ENCODE measurements at regions not wholly inside any gene's neighbourhood (a gene's known extent, or its start where the extent isn't known, plus 50 kb on each side); places are given as distances from the start of the nearest gene placed in this dataset.
"Not testable (repeated sequence)": the region's sequence is repeated elsewhere in the genome, so short reads cannot be mapped to it uniquely, and the experiment has no call there.

DNA sequence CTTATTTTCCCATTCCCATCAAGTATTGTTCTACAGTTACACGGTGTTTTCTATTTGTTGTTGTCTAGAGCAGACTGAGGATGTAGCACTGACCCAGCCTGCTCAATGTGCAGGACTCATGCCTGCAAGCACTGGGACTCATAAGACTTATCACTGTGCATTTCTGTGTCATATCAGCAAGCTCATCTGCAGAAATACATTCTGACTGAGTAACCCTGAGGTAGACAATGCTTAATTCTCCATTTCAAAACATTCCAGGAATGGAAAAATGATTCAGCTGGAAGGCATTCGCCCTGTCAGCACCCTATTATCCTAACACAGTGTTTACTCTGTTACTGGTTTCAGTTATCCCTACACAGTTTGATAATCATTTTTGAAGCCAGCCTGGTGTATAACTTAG lies 2506.4 kb downstream of the PCDH9 start:
- DNase-seq, result no peak

DNA sequence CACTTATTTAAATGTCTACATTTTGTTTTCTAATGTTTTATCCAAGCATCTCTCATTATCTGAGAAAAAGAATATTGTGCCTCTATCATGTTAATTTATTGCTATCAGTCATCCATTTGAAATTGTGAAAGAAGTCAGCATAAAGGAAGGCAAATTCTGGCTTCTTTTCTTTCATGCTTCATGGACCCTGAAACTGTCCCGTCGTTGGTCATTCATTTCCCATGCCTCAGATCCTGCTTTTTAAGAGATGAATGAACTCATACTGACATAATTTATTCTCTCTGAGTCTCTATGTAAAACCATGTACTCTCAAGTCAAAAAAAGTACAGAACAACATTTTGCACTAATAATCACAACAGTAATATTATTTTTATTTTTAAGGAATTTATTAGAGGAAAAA lies 2512.0 kb downstream of the PCDH9 start:
- no peak for DNase-seq

- DNase-seq, result no peak
Measured at GRCh38 chr13:64716936-64717335, 2513.2 kb downstream of the PCDH9 start.

DNA sequence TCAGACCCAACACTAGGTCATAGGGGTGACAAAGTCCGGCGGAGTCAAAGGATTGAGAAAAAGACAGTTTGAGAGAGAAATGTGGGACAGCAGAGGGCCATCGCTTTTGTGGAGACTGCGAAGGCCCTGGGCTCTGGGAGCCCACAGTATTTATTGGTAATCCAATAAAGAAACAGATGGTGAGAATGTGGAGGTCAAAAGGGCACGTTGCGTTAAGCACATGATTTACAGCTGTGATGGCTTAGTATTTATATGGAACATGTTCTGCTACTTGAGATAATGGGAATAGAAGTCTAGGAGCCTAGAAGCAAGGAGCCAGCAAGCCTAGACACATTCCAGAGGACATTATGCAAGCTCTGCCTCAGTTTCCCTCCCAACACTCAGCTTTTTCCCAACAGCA lies 2521.1 kb downstream of the PCDH9 start:
- DNase-seq, result no peak

- no peak for DNase-seq
Measured at GRCh38 chr13:64704121-64704649, 2526.0 kb downstream of the PCDH9 start.

DNA sequence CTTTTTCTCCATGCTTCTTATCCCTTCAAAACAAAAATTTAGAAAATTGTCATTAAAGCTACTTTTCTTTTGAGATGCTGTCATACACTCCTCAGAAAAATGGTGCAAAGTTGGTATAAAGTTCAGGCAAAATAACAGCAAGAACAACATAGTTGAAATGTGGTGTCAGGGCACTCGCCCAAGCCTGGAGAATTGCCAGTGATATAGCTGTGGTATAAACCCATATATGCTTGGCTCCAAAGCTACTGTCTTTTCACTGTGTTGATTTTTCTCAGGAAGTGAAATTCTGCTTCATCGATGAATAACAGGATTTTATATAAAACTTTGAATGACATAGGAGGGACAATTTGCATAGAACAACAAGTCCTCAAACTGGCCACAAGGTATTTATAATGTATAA lies 2532.9 kb downstream of the PCDH9 start:
- no peak for DNase-seq

GRCh38 chr13:64688893-64689677 lies 2541.1 kb downstream of the PCDH9 start:
- DNase-seq, result no peak

DNA sequence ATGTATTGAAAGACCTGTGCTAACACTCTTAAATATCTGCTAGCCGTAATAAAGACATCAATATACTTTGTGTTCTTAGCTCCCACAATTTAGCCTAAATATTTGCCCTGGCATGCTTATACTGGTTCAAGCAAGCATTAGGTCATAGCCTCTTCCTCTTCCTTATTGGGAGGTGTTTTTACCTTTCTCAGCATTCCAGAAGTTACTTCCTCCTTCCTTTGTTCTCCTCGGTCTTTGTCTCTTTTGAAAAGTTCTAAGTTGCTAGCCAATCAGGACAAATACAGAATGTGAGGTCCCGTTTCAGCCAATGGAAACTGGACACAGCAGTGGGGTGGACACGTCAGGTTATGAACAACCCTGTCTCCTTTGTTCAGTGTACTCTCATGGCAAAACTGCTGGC lies 2543.6 kb downstream of the PCDH9 start:
- DNase-seq, result not testable (repeated sequence)

GRCh38 chr13:64684685-64685431 lies 2545.3 kb downstream of the PCDH9 start:
- DNase-seq, result no peak

DNA sequence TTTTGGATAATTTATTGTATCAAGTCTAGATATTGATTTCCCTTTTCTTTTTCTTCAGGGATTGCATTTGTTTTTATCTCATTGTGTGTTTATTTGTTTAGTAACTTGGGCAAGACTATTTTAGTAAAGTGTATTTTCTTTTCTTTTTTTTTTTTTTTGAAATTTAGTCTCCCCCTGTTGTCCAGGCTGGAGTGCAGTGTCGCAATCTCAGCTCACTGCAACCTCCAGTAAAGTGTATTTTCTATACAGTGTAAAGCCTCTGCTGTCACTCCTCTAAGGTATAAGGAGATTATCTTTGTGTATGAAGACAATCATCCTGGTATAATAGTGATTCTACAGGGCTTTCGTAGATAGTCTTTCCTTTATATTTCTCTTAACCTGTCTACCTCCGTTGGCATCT lies 2546.0 kb downstream of the PCDH9 start:
- DNase-seq, result no peak

GRCh38 chr13:64680739-64681138 lies 2549.4 kb downstream of the PCDH9 start:
- no peak for DNase-seq

DNA sequence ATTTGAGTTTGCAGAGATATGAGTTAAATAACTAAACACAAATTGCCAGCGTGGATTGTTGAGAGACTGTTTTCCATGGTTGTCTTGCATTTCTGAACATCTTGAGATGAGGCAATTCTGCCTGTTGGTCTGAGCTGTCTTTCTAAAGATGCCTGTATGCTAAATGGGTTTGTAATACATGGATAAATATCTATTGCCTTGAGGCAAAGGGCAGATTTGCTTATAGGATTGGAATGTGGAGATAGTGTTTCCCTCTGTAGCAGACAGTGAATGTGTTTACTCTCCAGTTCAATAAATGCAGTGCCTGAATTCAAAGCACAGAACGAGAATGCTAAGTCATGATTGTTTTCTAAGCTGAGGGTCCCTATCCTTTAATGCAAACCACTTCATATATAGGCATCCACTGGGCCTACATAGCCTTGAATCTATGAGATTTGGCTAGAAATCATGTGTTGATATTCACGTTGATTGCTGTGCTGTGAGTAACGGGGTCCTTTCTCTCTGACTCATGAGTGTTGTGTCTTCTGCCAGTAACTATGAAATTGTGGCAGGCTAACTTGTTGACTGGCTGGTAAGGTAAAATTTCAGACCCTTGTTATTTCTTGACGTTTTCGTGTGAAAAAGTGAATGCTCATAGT lies 2554.8 kb downstream of the PCDH9 start:
- DNase-seq, result no peak

GRCh38 chr13:64674126-64674525 lies 2556.0 kb downstream of the PCDH9 start:
- no peak for DNase-seq

DNA sequence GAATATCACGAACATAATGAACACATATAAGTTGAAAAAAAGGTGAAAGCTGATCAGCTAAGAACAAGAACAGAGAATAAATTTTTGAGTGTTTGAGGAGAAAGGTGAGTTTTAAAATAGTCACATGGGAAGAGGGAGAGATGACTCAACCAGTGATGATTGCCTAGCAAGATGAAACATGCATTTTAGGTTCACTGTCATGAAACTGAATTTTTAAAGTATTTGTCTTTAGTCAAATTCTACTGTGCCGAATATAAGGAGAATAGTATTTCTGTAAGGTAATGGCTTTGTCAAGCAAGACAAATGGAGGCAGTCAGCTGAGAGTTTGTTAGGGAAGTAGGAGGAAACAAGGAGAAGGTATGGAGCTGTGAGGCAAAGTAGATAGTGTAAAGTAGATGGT lies 2557.4 kb downstream of the PCDH9 start:
- no peak for DNase-seq

DNA sequence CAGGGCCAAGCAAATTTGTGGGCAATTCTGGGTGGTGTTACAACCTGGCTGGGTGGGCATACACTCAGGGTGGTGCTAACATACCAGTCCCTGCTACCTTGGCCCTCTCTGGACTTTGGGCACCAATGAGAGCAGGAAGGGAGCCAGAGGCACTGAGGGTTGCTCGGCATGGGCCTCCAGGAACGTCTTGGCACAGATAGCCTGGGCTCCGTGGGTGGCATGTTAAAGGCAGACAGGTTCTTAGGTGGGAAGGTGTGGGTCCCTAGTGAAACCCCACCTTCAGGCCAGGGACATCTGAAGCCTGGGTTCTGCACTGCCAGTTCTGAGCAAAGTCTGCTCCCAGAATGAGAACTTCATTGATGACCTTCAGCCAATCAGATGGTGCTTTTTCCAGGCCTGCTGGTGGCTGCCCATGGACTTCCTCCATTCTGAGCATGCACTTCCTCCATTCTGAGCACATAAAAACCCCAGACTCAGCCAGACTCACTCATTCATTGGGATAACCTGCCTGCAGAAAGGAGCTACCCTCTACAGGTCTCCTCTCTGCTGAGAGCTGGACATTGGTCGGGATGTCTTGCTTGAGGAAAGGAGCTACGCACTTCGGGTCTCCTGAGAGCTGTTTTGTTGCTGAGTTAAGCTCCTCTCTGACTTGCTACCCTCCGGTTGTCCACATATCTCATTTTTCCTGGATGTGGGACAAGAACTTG lies 2567.1 kb downstream of the PCDH9 start:
- no peak for DNase-seq

DNA sequence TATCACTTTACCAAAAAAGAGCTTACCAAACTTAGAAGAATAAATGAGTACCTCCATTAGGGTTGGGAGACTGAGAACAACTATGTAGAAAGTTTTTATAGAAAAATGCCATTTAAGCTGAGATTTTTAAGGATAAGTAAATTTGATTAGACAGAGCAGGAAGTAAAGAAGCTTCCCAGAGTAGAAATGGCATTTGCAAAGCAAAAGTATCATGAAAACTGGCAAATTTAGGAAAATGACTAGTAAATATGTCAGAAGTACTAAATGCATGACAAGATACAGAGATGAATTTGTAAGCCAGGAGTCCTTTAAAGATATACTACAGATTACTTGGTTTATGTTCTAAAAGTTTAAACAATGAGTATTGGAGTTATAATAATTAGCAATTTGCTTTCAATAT lies 2581.8 kb downstream of the PCDH9 start:
- no peak for DNase-seq

GRCh38 chr13:64643066-64643465 lies 2587.1 kb downstream of the PCDH9 start:
- no peak for DNase-seq

DNA sequence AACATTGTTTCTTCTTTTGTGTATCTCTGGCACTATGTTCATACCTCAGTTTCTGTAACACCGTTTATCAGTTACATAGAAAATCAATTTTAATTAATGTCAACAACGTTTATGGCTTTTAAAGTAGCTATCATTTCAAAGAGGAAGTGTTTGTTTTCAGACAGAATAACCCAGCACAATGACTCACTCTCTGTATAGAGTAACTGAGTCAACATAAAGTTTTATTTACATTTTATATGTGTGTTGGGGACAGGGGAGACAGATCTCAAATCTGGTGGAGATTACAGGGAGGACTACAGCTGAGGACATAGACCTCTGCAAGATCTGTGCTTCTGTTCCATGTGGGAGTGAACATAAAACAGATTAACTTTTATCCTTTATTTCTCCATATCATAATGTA lies 2590.1 kb downstream of the PCDH9 start:
- DNase-seq, result no peak

DNA sequence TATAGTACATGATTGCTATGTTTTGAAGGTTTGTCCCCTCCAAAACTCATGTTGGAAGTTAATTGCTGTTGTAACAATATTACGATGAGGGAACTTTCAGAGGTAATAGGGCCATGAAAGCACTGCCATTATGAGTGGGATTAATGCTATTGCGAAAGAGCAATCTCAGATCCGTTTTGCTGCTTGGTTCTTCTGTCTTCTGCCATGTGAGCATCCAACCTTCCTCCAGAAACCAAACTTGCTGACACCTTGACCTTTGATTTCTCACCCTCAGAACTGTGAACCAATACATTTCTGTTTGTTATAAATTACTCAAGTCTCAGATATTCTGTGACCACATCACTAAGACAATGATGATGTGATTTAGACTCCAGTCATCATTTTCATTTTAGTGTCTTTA lies 2590.9 kb downstream of the PCDH9 start:
- no peak for DNase-seq

DNA sequence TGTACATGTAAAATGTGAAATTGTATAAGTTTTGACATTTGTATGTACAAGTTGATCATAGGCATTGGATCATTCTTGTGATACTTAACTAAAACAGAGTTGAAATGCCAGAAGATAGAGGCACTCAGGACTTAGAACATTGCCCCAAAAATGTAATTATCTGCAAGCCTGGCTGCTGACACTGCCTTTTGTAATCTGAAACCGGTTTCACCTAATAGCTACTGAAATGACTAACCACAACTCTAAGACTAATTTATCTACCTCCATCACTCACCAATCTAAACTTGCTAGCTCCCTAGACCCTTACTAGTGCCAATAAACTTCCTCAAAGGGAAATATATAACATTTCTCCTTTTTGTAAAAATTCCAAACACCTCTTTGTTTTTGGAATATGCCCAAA lies 2596.2 kb downstream of the PCDH9 start:
- DNase-seq, result no peak

DNA sequence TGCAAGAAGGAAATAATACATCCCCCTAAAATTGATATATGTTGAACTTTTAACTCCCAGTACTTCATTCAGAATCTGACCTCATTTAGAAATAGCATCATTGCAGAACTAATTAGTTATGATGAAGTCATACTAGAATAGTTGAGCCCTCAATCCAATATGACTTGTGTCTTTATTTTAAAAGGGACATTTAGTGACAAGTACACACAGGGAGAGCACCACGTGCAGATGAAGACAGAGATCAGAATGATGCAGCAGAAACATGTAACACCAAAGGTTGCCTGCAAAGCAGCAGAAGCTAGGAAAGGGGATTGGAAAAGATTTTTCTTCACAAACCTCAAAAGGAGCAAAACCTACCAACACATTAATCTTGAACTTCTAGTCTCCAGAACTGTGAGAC lies 2602.5 kb downstream of the PCDH9 start:
- no peak for DNase-seq

DNA sequence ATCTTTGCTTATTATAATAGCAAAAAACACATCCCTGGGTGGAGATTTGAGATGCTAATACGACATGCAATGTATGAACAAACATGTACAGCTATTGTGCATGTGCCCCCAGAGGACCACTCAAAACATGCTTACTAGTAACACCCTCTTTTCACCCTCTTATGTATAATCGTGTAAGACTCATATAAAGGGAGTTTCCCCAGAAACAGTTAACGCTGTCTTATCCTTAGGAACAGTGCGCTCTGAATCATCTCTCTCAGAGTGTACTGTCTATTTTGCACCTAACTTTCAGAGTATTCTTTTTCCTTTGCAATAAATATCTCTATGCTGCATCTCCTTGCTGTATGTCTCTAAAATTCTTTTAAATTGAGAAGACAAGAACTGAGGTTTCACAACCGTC lies 2604.0 kb downstream of the PCDH9 start:
- no peak for DNase-seq

DNA sequence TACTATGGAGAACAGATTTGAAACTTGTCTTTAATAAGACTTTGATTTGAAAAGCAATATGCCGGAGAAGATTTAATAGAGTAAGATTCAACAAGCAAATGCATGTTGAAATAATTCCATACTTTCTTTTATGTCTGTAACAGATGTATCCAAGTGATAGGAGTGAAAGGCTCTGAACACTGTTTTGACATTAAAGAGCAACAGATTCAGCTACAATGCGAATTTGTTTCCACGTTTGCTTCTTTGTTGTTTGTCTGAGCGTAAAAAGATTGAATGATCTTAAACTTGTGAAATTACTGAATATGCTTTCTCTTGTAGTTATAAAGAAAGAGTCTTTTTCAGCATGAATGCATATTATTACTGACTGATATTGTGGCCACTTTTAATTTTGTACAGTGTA lies 2612.9 kb downstream of the PCDH9 start:
- DNase-seq, result no peak

All from NCI-H2107 (cell line).